ENCODE measurements at regions not wholly inside any gene's neighbourhood (a gene's known extent, or its start where the extent isn't known, plus 50 kb on each side); places are given as distances from the start of the nearest gene placed in this dataset.

GRCh38 chr3:17932136-17932771 is 189.8 kb upstream of the TBC1D5 start:
- intact Hi-C loops (cut with DNase I): no loop called here

GRCh38 chr3:17931131-17931530 is 188.7 kb upstream of the TBC1D5 start:
- H3K27me3 ChIP-seq: no peaks in the 10 kb centered on the region
- H3K27ac ChIP-seq: no peak overlapping the region
- no peaks in the 10 kb centered on the region for H3K9me3 ChIP-seq
- TF ChIP-seq CTCF (IDR thresholded peaks at IDR 0.05): no peak
- intact Hi-C loops (cut with DNase I): no loop called here
- no peaks in the 10 kb centered on the region for H3K4me1 ChIP-seq
- no peak overlapping the region for H3K4me3 ChIP-seq
- H3K36me3 ChIP-seq: no peaks in the 10 kb centered on the region
- no peak for DNase-seq
- ATAC-seq: no peak

More at GRCh38 chr3:17932136-17932771, 189.8 kb upstream of the TBC1D5 start:
- H3K4me3 ChIP-seq: no peak overlapping the region
- H3K27ac ChIP-seq: no peak overlapping the region
- H3K4me1 ChIP-seq: no peaks in the 10 kb centered on the region
- no peaks in the 10 kb centered on the region for H3K36me3 ChIP-seq
- ATAC-seq: no peak
- H3K9me3 ChIP-seq: no peaks in the 10 kb centered on the region
- no peak for TF ChIP-seq CTCF (IDR thresholded peaks at IDR 0.05)
- no peak for DNase-seq
- H3K27me3 ChIP-seq: no peaks in the 10 kb centered on the region

- Histone ChIP-seq H3K4me3 (no peak overlapping the region), H3K27ac (no peak overlapping the region), H3K27me3 (no peaks in the 10 kb centered on the region), H3K9me3 (no peaks in the 10 kb centered on the region), H3K36me3 (no peaks in the 10 kb centered on the region), H3K4me1 (no peaks in the 10 kb centered on the region)
- no peak for DNase-seq
- intact Hi-C loops (cut with DNase I): no loop called here
- ATAC-seq: no peak
- TF ChIP-seq CTCF (IDR thresholded peaks at IDR 0.05): no peak
Measured at GRCh38 chr3:17928502-17929145, 186.2 kb upstream of the TBC1D5 start.

- Histone ChIP-seq H3K4me3 (no peak overlapping the region), H3K27ac (no peak overlapping the region), H3K27me3 (no peaks in the 10 kb centered on the region), H3K4me1 (no peaks in the 10 kb centered on the region), H3K36me3 (no peaks in the 10 kb centered on the region), H3K9me3 (no peaks in the 10 kb centered on the region)
- no peak for DNase-seq
- intact Hi-C loops (cut with DNase I): no loop called here
- ATAC-seq: no peak
- no peak for TF ChIP-seq CTCF (IDR thresholded peaks at IDR 0.05)
Measured at GRCh38 chr3:17927036-17927435, 184.6 kb upstream of the TBC1D5 start.

- no peak for DNase-seq
- H3K4me3 ChIP-seq: no peak overlapping the region
- no peaks in the 10 kb centered on the region for H3K9me3 ChIP-seq
- no peaks in the 10 kb centered on the region for H3K36me3 ChIP-seq
- H3K27ac ChIP-seq: no peak overlapping the region
- no peak for ATAC-seq
- H3K27me3 ChIP-seq: no peaks in the 10 kb centered on the region
- TF ChIP-seq CTCF (IDR thresholded peaks at IDR 0.05): no peak
- intact Hi-C loops (cut with DNase I): no loop called here
- H3K4me1 ChIP-seq: no peaks in the 10 kb centered on the region
Measured at GRCh38 chr3:17915341-17915740, 172.9 kb upstream of the TBC1D5 start.

Data from upper lobe of right lung (tissue), 1 donor.